ENCODE measurements at regions not wholly inside any gene's neighbourhood (a gene's known extent, or its start where the extent isn't known, plus 50 kb on each side); places are given as distances from the start of the nearest gene placed in this dataset.

GRCh38 chr18:64809801-64810200 is 660.9 kb upstream of the LINC00305 start:
- peaks cover 8% of the 10 kb centered on the region for H3K9me3 Mint-ChIP-seq
- no peak for DNase-seq (ENCODE audit: low spot score in 2 of 2, unreplicated experiment in 2 of 2)
- H3K36me3 Mint-ChIP-seq: no peaks in the 10 kb centered on the region
- no peaks in the 10 kb centered on the region for H3K4me1 Mint-ChIP-seq
- H3K27ac Mint-ChIP-seq: no peak overlapping the region
- no peaks in the 10 kb centered on the region for H3K27me3 Mint-ChIP-seq (ENCODE audit: low read depth)
- TF ChIP-seq, protein P1, sequence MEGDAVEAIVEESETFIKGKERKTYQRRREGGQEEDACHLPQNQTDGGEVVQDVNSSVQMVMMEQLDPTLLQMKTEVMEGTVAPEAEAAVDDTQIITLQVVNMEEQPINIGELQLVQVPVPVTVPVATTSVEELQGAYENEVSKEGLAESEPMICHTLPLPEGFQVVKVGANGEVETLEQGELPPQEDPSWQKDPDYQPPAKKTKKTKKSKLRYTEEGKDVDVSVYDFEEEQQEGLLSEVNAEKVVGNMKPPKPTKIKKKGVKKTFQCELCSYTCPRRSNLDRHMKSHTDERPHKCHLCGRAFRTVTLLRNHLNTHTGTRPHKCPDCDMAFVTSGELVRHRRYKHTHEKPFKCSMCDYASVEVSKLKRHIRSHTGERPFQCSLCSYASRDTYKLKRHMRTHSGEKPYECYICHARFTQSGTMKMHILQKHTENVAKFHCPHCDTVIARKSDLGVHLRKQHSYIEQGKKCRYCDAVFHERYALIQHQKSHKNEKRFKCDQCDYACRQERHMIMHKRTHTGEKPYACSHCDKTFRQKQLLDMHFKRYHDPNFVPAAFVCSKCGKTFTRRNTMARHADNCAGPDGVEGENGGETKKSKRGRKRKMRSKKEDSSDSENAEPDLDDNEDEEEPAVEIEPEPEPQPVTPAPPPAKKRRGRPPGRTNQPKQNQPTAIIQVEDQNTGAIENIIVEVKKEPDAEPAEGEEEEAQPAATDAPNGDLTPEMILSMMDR (IDR thresholded peaks at IDR 0.05; ENCODE audit: unreplicated experiment): no peak
- no peak overlapping the region for H3K4me3 Mint-ChIP-seq

DNA sequence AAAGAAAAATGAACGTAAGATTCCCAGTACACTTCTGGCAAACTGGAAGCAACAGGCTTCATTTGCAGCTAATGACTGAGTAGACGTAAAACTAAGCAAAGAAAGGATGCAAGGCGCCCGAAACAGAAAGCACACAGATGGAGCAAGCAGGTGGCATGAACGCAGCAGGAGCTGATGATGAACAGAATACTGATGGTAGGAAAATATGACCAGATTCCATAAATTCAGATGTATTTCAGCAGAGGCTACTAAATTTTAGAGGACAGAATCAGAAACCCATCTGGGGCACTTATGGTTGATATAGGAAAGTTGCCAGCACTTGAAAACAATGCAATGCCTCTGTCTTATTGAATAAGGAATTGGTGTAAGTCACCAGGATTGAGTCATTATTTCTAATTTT is 658.7 kb upstream of the LINC00305 start:
- H3K27me3 Mint-ChIP-seq (ENCODE audit: low read depth): no peaks in the 10 kb centered on the region
- no peaks in the 10 kb centered on the region for H3K4me1 Mint-ChIP-seq
- DNase-seq (ENCODE audit: low spot score in 2 of 2, unreplicated experiment in 2 of 2): no peak
- no peak overlapping the region for H3K27ac Mint-ChIP-seq
- TF ChIP-seq, protein P1 (IDR thresholded peaks at IDR 0.05; ENCODE audit: unreplicated experiment): no peak
- no peaks in the 10 kb centered on the region for H3K36me3 Mint-ChIP-seq
- H3K9me3 Mint-ChIP-seq: no peaks in the 10 kb centered on the region
- no peak overlapping the region for H3K4me3 Mint-ChIP-seq

DNA sequence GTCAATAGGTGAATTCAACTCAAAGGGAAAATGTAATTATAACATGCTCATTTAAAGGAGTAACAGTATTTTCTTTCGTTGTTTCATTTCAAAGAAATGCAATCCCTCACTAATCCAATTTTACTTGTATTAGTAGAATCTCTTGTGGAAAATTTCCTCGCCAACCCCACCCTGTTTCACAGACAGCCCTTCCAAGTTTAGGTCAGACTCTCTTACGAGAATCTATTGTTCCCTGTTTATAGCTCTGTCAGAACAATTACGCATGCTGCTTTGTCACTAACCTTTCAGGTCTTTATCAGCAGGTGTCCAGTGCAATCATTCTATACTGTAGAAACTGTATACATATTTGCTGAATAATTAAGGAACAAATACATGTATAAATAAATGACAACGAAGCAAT is 657.8 kb upstream of the LINC00305 start:
- TF ChIP-seq, protein P1 (IDR thresholded peaks at IDR 0.05; ENCODE audit: unreplicated experiment): no peak
- Mint-ChIP-seq H3K4me1 (no peaks in the 10 kb centered on the region), H3K9me3 (no peaks in the 10 kb centered on the region), H3K36me3 (no peaks in the 10 kb centered on the region), H3K4me3 (no peak overlapping the region), H3K27me3 (ENCODE audit: low read depth) (no peaks in the 10 kb centered on the region), H3K27ac (no peak overlapping the region)
- DNase-seq (ENCODE audit: low spot score in 2 of 2, unreplicated experiment in 2 of 2): no peak

DNA sequence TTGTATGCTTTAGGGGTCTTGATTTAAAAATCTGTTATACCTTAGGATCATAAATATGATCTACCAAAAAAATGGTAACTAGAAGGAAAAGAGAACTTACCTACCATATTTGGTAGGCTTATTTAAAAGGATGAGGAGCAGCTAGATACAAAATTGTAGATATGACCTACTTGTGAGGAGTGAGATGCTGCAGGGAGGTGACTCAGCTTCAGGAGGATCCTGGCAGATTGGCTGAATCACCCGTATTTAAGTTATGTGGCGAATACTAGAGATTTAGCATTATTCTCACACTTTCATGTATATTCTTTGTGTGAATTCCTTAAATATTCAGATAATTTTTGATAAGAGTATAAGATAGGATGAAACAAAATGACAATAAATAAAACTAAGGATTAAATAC is 657.3 kb upstream of the LINC00305 start:
- no peak overlapping the region for H3K27ac Mint-ChIP-seq
- H3K4me3 Mint-ChIP-seq: no peak overlapping the region
- H3K27me3 Mint-ChIP-seq (ENCODE audit: low read depth): no peaks in the 10 kb centered on the region
- TF ChIP-seq, protein P1 (IDR thresholded peaks at IDR 0.05; ENCODE audit: unreplicated experiment): no peak
- H3K9me3 Mint-ChIP-seq: no peaks in the 10 kb centered on the region
- no peak for DNase-seq (ENCODE audit: low spot score in 2 of 2, unreplicated experiment in 2 of 2)
- H3K4me1 Mint-ChIP-seq: no peaks in the 10 kb centered on the region
- no peaks in the 10 kb centered on the region for H3K36me3 Mint-ChIP-seq

DNA sequence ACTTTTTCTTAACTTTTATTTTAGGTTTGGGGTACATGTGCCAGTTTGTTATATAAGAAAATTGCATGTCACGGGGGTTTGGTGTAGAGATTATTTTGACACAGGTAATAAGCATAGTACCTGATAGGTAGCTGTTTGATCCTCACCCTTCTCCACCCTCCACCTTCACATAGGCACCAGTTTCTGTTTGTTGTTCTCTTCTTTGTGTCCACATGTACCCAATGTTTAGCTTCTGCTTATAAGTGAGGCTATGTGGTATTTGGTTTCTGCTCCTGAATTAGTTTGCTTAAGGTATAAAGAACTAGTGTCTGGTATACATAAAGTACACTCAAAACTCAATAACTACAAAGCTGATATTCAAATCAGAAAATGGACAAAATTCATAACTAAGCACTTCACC is 654.6 kb upstream of the LINC00305 start:
- DNase-seq (ENCODE audit: low spot score in 2 of 2, unreplicated experiment in 2 of 2): no peak
- Mint-ChIP-seq H3K4me3 (no peak overlapping the region), H3K9me3 (peaks cover under 1% of the 10 kb centered on the region), H3K4me1 (no peaks in the 10 kb centered on the region), H3K27me3 (ENCODE audit: low read depth) (no peaks in the 10 kb centered on the region), H3K27ac (no peak overlapping the region), H3K36me3 (no peaks in the 10 kb centered on the region)
- TF ChIP-seq, protein P1 (IDR thresholded peaks at IDR 0.05; ENCODE audit: unreplicated experiment): no peak

GRCh38 chr18:64800151-64800550 is 651.3 kb upstream of the LINC00305 start:
- H3K9me3 Mint-ChIP-seq: peaks cover 13% of the 10 kb centered on the region
- H3K4me1 Mint-ChIP-seq: no peaks in the 10 kb centered on the region
- H3K36me3 Mint-ChIP-seq: no peaks in the 10 kb centered on the region
- no peaks in the 10 kb centered on the region for H3K27me3 Mint-ChIP-seq (ENCODE audit: low read depth)
- DNase-seq (ENCODE audit: low spot score in 2 of 2, unreplicated experiment in 2 of 2): no peak
- TF ChIP-seq, protein P1 (IDR thresholded peaks at IDR 0.05; ENCODE audit: unreplicated experiment): no peak
- H3K27ac Mint-ChIP-seq: no peak overlapping the region
- H3K4me3 Mint-ChIP-seq: no peak overlapping the region
